ENCODE measurements at regions not wholly inside any gene's neighbourhood (a gene's known extent, or its start where the extent isn't known, plus 50 kb on each side); places are given as distances from the start of the nearest gene placed in this dataset.

- TF ChIP-seq CTCF (IDR thresholded peaks at IDR 0.05), result no peak
- no peak for TF ChIP-seq POLR2A (IDR thresholded peaks at IDR 0.05)
These were observed 496.7 kb downstream of the EFNB2 start for GRCh38 chr13:106038752-106039151.
